Keratinocyte (primary cell): ENCODE measurements at regions not wholly inside any gene's neighbourhood (a gene's known extent, or its start where the extent isn't known, plus 50 kb on each side); places are given as distances from the start of the nearest gene placed in this dataset.

Experiments used
- EZH2 ChIP-seq: IDR thresholded peaks from one replicate; pipeline ENCODE4 v1.6.1; 2012; ENCODE audit warnings: inconsistent platforms, mild to moderate bottlenecking, low read length, moderate library complexity
- TF ChIP-seq, protein P1 (sequence below), 3 experiments: IDR thresholded peaks in 1 of 3; conservative IDR thresholded peaks in 1 of 3; optimal IDR thresholded peaks in 1 of 3; 2 replicates in 2 of 3; 3 replicates in 1 of 3; pipeline versions ENCODE3 to v1.5.1; 2011; ENCODE audit warnings: low read length in 3 of 3, mild to moderate bottlenecking in 3 of 3, moderate library complexity in 2 of 3, control low read depth in 1 of 3, inconsistent platforms in 1 of 3; ENCODE audit not compliant: insufficient read depth in 2 of 3; ENCODE audit errors: extremely low read depth in 1 of 3

DNA sequence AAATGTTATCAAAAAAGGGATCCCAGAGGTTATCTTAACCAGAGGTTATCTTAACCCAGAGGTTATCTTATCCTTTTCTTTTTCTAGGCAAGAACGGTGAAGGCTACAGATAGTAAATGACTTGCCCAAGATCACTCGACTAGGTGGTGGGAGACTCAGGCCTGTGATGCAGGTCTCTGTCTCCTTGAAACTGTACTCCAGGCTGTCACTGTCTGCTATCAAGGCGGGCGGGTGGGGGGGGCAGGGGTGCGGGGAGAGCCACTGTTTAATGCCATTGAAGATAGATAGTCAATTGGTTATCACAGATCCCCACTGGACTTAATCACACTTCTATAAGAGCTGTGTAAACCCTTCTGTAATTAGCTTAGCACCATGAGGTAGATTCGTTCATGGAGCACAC is 315.9 kb upstream of the TCF4 start:
- TF ChIP-seq, protein P1, sequence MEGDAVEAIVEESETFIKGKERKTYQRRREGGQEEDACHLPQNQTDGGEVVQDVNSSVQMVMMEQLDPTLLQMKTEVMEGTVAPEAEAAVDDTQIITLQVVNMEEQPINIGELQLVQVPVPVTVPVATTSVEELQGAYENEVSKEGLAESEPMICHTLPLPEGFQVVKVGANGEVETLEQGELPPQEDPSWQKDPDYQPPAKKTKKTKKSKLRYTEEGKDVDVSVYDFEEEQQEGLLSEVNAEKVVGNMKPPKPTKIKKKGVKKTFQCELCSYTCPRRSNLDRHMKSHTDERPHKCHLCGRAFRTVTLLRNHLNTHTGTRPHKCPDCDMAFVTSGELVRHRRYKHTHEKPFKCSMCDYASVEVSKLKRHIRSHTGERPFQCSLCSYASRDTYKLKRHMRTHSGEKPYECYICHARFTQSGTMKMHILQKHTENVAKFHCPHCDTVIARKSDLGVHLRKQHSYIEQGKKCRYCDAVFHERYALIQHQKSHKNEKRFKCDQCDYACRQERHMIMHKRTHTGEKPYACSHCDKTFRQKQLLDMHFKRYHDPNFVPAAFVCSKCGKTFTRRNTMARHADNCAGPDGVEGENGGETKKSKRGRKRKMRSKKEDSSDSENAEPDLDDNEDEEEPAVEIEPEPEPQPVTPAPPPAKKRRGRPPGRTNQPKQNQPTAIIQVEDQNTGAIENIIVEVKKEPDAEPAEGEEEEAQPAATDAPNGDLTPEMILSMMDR (optimal IDR thresholded peaks at IDR 0.05 in 1 of 3, IDR thresholded peaks at IDR 0.05 in 1 of 3, conservative IDR thresholded peaks at IDR 0.05 in 1 of 3; ENCODE audit: extremely low read depth in 1 of 3, insufficient read depth in 2 of 3, low read length in 3 of 3): no peak
- no peak for TF ChIP-seq EZH2
